NK-92 treated with Interleukin-12 subunit alpha and Interleukin-12 subunit beta, amount 100 ng/mL, for 24 hours (cell line): ENCODE measurements at regions not wholly inside any gene's neighbourhood (a gene's known extent, or its start where the extent isn't known, plus 50 kb on each side); places are given as distances from the start of the nearest gene placed in this dataset.
"Not testable (repeated sequence)": the region's sequence is repeated elsewhere in the genome, so short reads cannot be mapped to it uniquely, and the experiment has no call there.

Experiments used
- DNase-seq: peaks from one replicate; lab custom pipeline; 2025; lab: John Stamatoyannopoulos, UW

GRCh38 chrY:7415157-7415633, 503.6 kb upstream of the AMELY start:
- no peak for DNase-seq

- no peak for DNase-seq
Measured at GRCh38 chrY:7390056-7390455, 478.5 kb upstream of the AMELY start.

GRCh38 chrY:7382988-7383387, 471.4 kb upstream of the AMELY start:
- no peak for DNase-seq

- no peak for DNase-seq
Measured at GRCh38 chrY:7377091-7377490, 465.5 kb upstream of the AMELY start.

- not testable (repeated sequence) for DNase-seq
Measured at GRCh38 chrY:7374485-7374884, 462.9 kb upstream of the AMELY start.

- not testable (repeated sequence) for DNase-seq
Measured at GRCh38 chrY:7371953-7372352, 460.4 kb upstream of the AMELY start.

- not testable (repeated sequence) for DNase-seq
Measured at GRCh38 chrY:7371026-7371425, 459.5 kb upstream of the AMELY start.

- DNase-seq: no peak
Measured at GRCh38 chrY:7359520-7359919, 448.0 kb upstream of the AMELY start.

- DNase-seq: no peak
Measured at GRCh38 chrY:7358103-7358752, 446.7 kb upstream of the AMELY start.

GRCh38 chrY:7355891-7356290, 444.3 kb upstream of the AMELY start:
- DNase-seq: not testable (repeated sequence)

GRCh38 chrY:7344661-7345060, 433.1 kb upstream of the AMELY start:
- DNase-seq: no peak

GRCh38 chrY:7343261-7343660, 431.7 kb upstream of the AMELY start:
- no peak for DNase-seq

- DNase-seq: not testable (repeated sequence)
Measured at GRCh38 chrY:7342732-7343131, 431.2 kb upstream of the AMELY start.

- no peak for DNase-seq
Measured at GRCh38 chrY:7339391-7340087, 428.0 kb upstream of the AMELY start.

GRCh38 chrY:7336023-7336873, 424.7 kb upstream of the AMELY start:
- DNase-seq: no peak

- DNase-seq: no peak
Measured at GRCh38 chrY:7334449-7334848, 422.9 kb upstream of the AMELY start.

GRCh38 chrY:7326296-7327246, 415.0 kb upstream of the AMELY start:
- DNase-seq: no peak

GRCh38 chrY:7325531-7325930, 414.0 kb upstream of the AMELY start:
- no peak for DNase-seq

GRCh38 chrY:7320751-7321150, 409.2 kb upstream of the AMELY start:
- no peak for DNase-seq

- not testable (repeated sequence) for DNase-seq
Measured at GRCh38 chrY:7320171-7320570, 408.6 kb upstream of the AMELY start.

GRCh38 chrY:7318122-7318521, 406.6 kb upstream of the AMELY start:
- no peak for DNase-seq

- DNase-seq: no peak
Measured at GRCh38 chrY:7317571-7317970, 406.0 kb upstream of the AMELY start.
